GM20000 (cell line): ENCODE measurements at regions not wholly inside any gene's neighbourhood (a gene's known extent, or its start where the extent isn't known, plus 50 kb on each side); places are given as distances from the start of the nearest gene placed in this dataset.
"Not testable (repeated sequence)": the region's sequence is repeated elsewhere in the genome, so short reads cannot be mapped to it uniquely, and the experiment has no call there.

ENCODE experiments used
- DNase-seq: peaks from one replicate; pipeline ENCODE4 v3.0.0; 2012; ENCODE audit warnings: low spot score
- TF ChIP-seq, protein P1 (sequence below): IDR thresholded peaks from 2 replicates; pipeline ENCODE4 v1.5.1; 2012; ENCODE audit warnings: mild to moderate bottlenecking, control low read depth; ENCODE audit errors: extremely low read depth, missing control alignments

DNA sequence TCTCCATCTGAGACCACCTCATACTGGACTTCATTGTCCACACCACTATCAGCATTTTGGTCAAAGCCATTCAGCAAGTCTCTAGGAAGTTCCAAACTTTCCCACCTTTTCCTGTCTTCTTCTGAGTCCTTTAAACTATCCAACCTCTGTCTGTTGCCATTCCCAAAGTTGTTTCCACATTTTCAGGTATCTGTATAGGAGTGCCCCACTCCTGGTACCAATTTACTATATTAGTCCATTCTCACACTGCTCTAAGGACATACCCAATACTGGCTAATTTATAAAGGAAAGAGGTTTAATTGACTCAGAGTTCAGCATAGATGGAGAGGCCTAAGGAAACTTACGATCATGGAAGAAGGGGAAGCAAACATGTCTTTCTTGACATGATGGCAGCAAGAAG lies 292.2 kb upstream of the ATXN7L3B start:
- no peak for DNase-seq
- TF ChIP-seq, protein P1, sequence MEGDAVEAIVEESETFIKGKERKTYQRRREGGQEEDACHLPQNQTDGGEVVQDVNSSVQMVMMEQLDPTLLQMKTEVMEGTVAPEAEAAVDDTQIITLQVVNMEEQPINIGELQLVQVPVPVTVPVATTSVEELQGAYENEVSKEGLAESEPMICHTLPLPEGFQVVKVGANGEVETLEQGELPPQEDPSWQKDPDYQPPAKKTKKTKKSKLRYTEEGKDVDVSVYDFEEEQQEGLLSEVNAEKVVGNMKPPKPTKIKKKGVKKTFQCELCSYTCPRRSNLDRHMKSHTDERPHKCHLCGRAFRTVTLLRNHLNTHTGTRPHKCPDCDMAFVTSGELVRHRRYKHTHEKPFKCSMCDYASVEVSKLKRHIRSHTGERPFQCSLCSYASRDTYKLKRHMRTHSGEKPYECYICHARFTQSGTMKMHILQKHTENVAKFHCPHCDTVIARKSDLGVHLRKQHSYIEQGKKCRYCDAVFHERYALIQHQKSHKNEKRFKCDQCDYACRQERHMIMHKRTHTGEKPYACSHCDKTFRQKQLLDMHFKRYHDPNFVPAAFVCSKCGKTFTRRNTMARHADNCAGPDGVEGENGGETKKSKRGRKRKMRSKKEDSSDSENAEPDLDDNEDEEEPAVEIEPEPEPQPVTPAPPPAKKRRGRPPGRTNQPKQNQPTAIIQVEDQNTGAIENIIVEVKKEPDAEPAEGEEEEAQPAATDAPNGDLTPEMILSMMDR: no peak

DNA sequence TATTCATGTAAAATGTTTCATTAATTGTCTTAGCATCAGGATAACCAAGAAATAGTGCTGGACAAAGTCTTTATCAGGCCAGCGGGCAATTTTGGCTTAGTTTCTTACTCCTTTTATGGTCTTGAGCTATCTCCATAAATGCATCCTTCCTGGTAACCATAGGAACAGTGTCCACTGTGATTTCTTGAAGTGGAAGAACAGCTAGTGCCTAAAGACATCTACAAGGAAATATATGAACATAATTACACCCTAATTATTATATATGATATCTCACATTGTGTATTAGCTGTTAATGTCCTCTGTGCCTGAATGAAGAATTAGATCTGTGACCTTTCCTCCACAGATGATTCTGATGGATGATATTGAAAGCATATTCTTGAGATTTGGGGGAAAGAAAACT lies 286.7 kb upstream of the ATXN7L3B start:
- TF ChIP-seq, protein P1: no peak

DNA sequence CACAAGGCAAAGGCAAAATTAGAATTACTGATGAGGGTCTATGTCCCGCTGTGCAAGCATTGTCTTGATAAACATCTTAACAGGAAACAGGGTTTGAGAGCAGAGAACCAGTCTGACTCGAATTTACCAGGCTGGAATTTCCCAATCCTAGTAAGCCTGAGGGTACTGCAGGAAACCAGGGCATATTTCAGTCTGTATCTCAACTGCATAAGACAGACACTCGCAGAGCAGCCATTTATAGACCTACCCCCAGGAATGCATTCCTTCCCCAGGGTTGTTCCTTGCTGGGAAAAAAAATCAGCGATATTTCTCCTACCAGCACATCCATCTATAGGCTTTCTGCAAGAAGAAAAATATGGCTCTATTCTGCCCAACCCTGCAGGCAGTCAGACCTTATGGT lies 283.8 kb upstream of the ATXN7L3B start:
- DNase-seq: not testable (repeated sequence)

More for the DNA sequence above, 286.7 kb upstream of the ATXN7L3B start:
- DNase-seq: no peak

DNA sequence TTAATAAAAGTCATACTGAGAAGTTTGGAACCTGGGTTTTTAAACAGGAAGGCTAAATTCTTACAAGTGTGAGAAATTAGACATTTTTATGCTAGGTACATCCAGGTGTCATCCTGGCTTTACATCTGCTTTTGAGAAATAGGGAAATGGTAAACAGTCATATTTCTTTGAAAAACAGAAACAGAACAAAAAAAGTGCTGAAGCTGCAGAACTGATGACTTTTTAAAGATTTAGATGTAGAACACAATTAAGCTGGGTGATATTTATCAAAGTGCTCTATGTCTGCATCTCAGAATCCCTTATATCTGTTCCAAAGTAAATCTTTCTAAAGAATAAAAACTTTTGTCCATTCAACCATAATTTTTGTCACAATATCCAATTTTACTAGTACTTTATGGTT lies 282.9 kb upstream of the ATXN7L3B start:
- TF ChIP-seq, protein P1: no peak
- DNase-seq: no peak

DNA sequence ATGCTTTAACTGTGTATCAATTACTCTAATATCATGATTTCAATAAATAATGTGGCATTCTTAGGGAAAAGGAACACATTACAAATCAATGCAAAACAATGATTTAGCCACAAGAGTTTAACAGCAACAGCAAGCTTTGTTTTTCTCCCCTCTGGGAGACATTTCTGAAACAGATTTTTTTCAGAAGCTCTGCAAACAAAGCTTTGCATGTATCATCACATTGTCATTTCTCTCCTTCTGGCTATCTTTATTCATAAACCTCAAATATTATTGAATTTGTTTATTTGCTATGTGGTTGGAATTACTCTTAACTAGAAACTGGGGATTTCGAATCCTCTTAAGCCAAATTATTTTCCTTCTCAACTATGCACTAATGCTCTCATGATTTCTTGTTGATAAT lies 278.4 kb upstream of the ATXN7L3B start:
- no peak for DNase-seq
- TF ChIP-seq, protein P1: no peak

DNA sequence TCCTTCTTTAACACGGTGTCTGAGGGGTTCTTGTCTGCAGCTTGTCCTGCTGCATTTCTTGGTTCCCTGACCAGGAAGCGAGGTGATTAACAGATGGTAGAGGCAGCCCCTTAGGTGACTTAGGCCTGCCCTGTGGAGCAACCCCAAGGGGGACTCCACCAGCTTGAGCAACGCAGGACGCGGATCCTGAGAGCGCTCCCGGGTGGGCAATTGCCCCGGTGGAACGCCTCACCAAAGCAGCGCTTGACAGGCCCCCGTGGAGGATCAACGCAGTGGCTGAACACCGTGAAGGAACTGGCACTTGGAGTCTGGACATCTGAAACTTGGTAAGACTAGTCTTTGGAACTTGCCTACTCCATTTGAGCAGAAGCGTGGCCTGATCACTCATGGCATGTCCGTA lies 272.9 kb upstream of the ATXN7L3B start:
- DNase-seq: no peak
- TF ChIP-seq, protein P1: no peak

DNA sequence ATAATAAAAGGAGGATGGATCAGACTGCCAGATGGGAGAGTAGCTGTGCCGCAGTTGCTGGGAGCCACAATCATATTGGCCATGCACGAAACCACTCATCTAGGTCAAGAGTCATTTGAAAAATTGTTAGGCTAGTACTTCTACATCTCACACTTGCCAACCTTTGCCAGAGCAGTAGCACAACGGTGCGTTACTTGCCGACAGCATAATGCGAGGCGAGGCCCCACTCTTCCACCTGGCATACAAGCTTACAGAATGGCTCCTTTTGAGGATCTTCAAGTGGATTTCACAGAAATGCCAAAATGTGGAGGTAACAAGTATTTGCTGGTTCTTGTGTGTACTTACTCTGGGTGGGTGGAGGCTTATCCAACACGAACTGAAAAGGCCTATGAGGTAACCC lies 268.3 kb upstream of the ATXN7L3B start:
- DNase-seq: not testable (repeated sequence)

DNA sequence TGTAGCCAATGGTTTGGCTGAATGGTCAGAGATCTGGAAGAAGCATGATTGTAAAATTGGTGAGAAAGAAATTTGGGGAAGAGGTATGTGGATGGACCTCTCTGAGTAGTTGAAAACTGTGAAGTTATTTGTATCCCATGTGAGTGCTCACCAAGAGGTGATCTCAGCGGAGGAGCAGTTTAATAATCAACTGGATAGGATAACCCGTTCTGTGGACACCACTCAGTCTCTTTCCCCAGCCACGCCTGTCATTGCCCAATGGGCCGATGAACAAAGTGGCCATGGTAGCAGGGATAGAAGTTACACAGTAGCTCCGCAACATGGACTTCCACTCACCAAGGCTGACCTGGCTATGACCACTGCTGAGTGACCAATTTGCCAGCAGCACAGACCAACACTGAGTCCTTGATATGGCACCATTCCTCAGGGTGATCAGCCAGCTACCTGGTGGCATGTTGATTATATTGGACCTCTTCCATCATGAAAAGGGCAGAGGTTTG lies 257.4 kb upstream of the ATXN7L3B start:
- no peak for DNase-seq
- TF ChIP-seq, protein P1: no peak

DNA sequence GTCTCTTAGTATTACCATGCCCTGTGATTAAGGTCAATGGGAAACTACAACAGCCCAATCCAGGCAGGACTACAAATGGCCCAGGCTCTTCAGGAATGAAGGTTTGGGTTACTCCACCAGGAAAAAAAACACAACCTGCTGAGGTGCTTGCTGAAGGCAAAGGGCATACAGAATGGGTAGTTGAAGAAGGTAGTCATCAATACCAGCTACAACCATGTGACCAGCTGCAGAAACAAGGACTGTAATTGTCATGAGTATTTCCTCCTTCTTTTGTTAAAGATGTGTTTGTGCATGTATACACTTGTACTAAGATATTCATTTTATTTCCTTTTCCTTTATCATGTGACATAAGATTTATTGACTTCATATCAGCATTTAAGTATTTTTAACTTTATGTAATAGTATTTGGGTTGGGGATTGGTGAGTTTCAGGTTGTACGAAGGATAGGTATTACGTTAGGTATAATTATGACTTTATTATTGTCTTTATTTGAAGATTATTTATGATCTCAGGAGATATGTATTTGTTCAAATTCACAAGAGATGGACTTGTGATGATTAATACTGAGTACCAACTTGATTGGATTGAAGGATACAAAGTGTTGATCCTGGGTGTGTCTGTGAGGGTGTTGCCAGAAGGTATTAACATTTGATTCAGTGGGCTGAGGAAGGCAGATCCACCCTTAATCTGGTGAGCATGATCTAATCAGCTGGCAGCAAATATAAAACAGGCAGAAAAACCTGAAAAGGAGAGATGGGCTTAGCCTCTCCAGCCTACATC lies 256.0 kb upstream of the ATXN7L3B start:
- not testable (repeated sequence) for DNase-seq
